Ishikawa (cell line): ENCODE measurements at regions not wholly inside any gene's neighbourhood (a gene's known extent, or its start where the extent isn't known, plus 50 kb on each side); places are given as distances from the start of the nearest gene placed in this dataset.

Experiments
- CEBPB ChIP-seq: IDR thresholded peaks from 2 replicates; pipeline ENCODE4 v1.6.1; 2012
- CREB1 ChIP-seq: IDR thresholded peaks from 2 replicates; pipeline ENCODE4 v1.6.1; 2012; ENCODE audit warnings: low read depth
- EGR1 ChIP-seq: IDR thresholded peaks from 2 replicates; pipeline ENCODE4 v1.6.1; 2012
- EP300 ChIP-seq: IDR thresholded peaks from 2 replicates; pipeline ENCODE4 v1.6.1; 2012; ENCODE audit warnings: borderline replicate concordance
- FOXM1 ChIP-seq: IDR thresholded peaks from 2 replicates; pipeline ENCODE4 v1.6.1; 2012; ENCODE audit warnings: low read depth, borderline replicate concordance
- NFIC ChIP-seq: IDR thresholded peaks from 2 replicates; pipeline ENCODE4 v1.6.1; 2012
- RAD21 ChIP-seq: IDR thresholded peaks from 2 replicates; pipeline ENCODE4 v1.6.1; 2012; ENCODE audit warnings: low read depth
- REST ChIP-seq: IDR thresholded peaks from 2 replicates; pipeline ENCODE4 v1.6.1; 2012; ENCODE audit warnings: low read depth, mild to moderate bottlenecking
- TAF1 ChIP-seq: IDR thresholded peaks from 2 replicates; pipeline ENCODE4 v1.6.1; 2012; ENCODE audit warnings: low read depth, mild to moderate bottlenecking
- TCF12 ChIP-seq: IDR thresholded peaks from 2 replicates; pipeline ENCODE4 v1.6.1; 2012; ENCODE audit warnings: low read depth
- TEAD4 ChIP-seq: IDR thresholded peaks from 2 replicates; pipeline ENCODE4 v1.6.1; 2012
- USF1 ChIP-seq: IDR thresholded peaks from 2 replicates; pipeline ENCODE4 v1.6.1; 2012
- YY1 ChIP-seq: IDR thresholded peaks from 2 replicates; pipeline ENCODE4 v1.6.1; 2012; ENCODE audit warnings: low read depth
- ZBTB7A ChIP-seq: IDR thresholded peaks from 2 replicates; pipeline ENCODE4 v1.6.1; 2012; ENCODE audit warnings: low read depth
- TF ChIP-seq, protein P1 (sequence below): IDR thresholded peaks from 2 replicates; pipeline ENCODE4 v1.6.1; 2012

- no peak for TF ChIP-seq TEAD4
- TF ChIP-seq REST, result no peak
- no peak for TF ChIP-seq TCF12
- no peak for TF ChIP-seq TAF1
- no peak for TF ChIP-seq EP300
- no peak for TF ChIP-seq CEBPB
- TF ChIP-seq ZBTB7A, result no peak
- no peak for TF ChIP-seq NFIC
- TF ChIP-seq RAD21, result no peak
- no peak for TF ChIP-seq FOXM1
- TF ChIP-seq, protein P1, sequence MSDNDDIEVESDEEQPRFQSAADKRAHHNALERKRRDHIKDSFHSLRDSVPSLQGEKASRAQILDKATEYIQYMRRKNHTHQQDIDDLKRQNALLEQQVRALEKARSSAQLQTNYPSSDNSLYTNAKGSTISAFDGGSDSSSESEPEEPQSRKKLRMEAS, result no peak
- TF ChIP-seq CREB1, result no peak
- TF ChIP-seq EGR1, result no peak
These were observed 434.2 kb upstream of the CDH4 start for GRCh38 chr20:60817891-60818290.

DNA sequence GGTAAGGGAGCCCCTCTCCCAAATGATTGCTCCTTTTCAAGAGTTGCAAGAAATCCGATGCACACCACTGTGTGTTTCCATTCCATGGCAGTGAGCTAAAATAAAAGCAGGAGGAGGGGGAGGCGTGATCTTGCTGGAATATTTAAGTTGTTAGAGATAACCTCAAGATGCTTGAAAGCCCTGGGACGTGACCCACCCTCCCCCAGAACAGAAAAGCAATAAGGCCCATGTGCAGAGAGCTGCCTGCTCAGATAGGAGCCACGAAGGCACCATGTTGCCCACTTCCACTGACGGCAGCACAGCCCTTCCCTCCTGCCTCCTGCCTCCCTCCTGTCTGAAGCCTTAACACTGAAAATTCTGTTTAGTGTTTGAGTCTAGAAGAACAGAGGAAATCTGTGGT is 432.6 kb upstream of the CDH4 start:
- TF ChIP-seq YY1, result no peak
- no peak for TF ChIP-seq EP300
- no peak for TF ChIP-seq TEAD4
- TF ChIP-seq ZBTB7A, result no peak
- no peak for TF ChIP-seq CEBPB
- no peak for TF ChIP-seq FOXM1
- no peak for TF ChIP-seq CREB1
- TF ChIP-seq REST, result no peak
- TF ChIP-seq TCF12, result no peak
- no peak for TF ChIP-seq USF1
- no peak for TF ChIP-seq TAF1
- TF ChIP-seq NFIC, result no peak
- no peak for TF ChIP-seq RAD21
- TF ChIP-seq, protein P1, result no peak

GRCh38 chr20:60820149-60820548 is 431.9 kb upstream of the CDH4 start:
- no peak for TF ChIP-seq CREB1
- no peak for TF ChIP-seq EP300
- no peak for TF ChIP-seq FOXM1
- TF ChIP-seq TEAD4, result no peak
- TF ChIP-seq RAD21, result no peak
- TF ChIP-seq YY1, result no peak
- no peak for TF ChIP-seq REST
- TF ChIP-seq CEBPB, result no peak
- no peak for TF ChIP-seq TCF12
- no peak for TF ChIP-seq NFIC
- no peak for TF ChIP-seq USF1
- TF ChIP-seq ZBTB7A, result no peak

GRCh38 chr20:60820918-60821317 is 431.1 kb upstream of the CDH4 start:
- TF ChIP-seq TAF1 (no peak), FOXM1 (no peak), YY1 (no peak), CREB1 (no peak), TCF12 (no peak), CEBPB (no peak), NFIC (no peak), EGR1 (no peak), ZBTB7A (no peak), EP300 (no peak), TEAD4 (no peak), REST (no peak), RAD21 (no peak), USF1 (no peak)
- TF ChIP-seq, protein P1, result no peak
